ENCODE measurements at regions not wholly inside any gene's neighbourhood (a gene's known extent, or its start where the extent isn't known, plus 50 kb on each side); places are given as distances from the start of the nearest gene placed in this dataset.
A peak's percentile ranks its signal among the peaks of the same experiment; 100 is the strongest.

DNA sequence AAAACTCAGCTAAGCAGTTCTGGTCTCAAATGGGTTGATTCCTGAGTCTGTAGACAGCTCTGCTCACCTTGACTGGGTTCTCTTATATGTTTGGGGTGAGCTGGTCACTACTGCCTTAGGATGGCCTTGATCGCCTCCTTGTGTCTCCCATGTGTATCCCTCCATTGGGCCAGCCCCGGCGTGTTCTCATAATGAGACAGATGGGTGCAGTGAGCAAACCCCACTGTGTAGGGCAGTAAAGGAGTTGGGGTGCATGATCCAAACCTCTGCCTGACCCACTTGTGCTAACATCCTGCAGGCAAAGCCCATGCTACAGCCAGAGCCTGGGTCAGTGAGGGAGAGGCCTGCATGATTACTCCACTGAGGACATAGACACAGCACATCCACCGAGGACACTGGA lies 657.6 kb downstream of the BRD1 start:
- TF ChIP-seq, protein P1, sequence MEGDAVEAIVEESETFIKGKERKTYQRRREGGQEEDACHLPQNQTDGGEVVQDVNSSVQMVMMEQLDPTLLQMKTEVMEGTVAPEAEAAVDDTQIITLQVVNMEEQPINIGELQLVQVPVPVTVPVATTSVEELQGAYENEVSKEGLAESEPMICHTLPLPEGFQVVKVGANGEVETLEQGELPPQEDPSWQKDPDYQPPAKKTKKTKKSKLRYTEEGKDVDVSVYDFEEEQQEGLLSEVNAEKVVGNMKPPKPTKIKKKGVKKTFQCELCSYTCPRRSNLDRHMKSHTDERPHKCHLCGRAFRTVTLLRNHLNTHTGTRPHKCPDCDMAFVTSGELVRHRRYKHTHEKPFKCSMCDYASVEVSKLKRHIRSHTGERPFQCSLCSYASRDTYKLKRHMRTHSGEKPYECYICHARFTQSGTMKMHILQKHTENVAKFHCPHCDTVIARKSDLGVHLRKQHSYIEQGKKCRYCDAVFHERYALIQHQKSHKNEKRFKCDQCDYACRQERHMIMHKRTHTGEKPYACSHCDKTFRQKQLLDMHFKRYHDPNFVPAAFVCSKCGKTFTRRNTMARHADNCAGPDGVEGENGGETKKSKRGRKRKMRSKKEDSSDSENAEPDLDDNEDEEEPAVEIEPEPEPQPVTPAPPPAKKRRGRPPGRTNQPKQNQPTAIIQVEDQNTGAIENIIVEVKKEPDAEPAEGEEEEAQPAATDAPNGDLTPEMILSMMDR (IDR thresholded peaks at IDR 0.05 in 2 of 3, conservative IDR thresholded peaks at IDR 0.05 in 1 of 3; ENCODE audit: borderline replicate concordance in 1 of 3, insufficient read depth in 1 of 3, low read depth in 2 of 3, low read length in 2 of 3), result 0 out of 6 replicates have a peak, but pooled peaks of 1 of the 3 experiments have one; percentile 24
- TF ChIP-seq RAD21 (IDR thresholded peaks at IDR 0.05; ENCODE audit: low read depth), result peak; percentile 34
- TF ChIP-seq, protein P2, sequence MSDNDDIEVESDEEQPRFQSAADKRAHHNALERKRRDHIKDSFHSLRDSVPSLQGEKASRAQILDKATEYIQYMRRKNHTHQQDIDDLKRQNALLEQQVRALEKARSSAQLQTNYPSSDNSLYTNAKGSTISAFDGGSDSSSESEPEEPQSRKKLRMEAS (IDR thresholded peaks at IDR 0.05), result no peak
- TF ChIP-seq EZH2 (IDR thresholded peaks at IDR 0.05), result no peak
- TF ChIP-seq, protein P3, sequence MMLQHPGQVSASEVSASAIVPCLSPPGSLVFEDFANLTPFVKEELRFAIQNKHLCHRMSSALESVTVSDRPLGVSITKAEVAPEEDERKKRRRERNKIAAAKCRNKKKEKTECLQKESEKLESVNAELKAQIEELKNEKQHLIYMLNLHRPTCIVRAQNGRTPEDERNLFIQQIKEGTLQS (IDR thresholded peaks at IDR 0.05), result no peak
- TF ChIP-seq POLR2A (IDR thresholded peaks at IDR 0.05; ENCODE audit: borderline replicate concordance, extremely low read depth, insufficient read depth, insufficient read length), result no peak
